ENCODE measurements at regions not wholly inside any gene's neighbourhood (a gene's known extent, or its start where the extent isn't known, plus 50 kb on each side); places are given as distances from the start of the nearest gene placed in this dataset.

DNA sequence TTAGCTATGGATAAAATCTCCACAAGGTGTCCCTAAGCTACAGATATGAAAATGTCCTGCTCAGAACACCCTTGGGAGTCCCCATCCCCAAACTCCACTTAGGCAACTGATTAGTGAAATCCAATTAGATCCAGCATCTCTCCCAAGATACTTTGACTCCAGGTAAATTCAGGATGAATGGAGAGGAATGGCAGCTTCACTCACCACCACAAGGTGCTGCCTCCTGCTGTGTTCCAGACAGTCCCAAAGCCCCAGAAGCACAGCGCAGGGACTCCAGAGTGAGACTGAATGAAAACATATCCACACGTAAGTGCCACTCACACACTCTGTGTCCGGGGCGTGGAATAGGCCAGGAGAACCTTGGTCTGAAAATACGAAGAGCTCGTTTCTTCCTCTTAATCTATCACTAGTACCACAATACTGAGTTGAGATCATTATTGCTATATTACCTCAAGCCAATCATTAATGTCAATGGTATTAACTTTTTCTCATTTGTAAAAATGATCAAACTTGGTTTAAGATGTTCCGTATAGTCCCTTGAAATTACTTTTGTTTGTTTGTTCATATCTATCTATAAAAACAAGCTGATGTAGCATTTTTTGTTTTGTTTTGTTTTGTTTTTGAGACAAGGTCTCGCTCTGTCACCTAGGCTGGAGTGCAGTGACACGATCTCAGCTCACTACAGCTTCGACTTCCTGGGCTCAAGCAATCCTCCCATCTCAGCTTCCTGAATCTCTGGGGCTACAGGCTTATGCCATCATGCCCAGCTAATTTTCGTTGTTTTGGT lies 70.0 kb upstream of the BICD1 start:
- no peaks in the 10 kb centered on the region for H3K4me1 ChIP-seq (ENCODE audit: insufficient read depth, low read length)
- no peak for ATAC-seq (ENCODE audit: insufficient read depth, low read depth)
- H2AFZ ChIP-seq (ENCODE audit: low read depth, low read length) = no peak overlapping the region
- DNase-seq = no peak
- TF ChIP-seq EZH2 (IDR thresholded peaks at IDR 0.05; ENCODE audit: borderline replicate concordance, low read depth, low read length, severe bottlenecking) = no peak
- TF ChIP-seq, protein P1, sequence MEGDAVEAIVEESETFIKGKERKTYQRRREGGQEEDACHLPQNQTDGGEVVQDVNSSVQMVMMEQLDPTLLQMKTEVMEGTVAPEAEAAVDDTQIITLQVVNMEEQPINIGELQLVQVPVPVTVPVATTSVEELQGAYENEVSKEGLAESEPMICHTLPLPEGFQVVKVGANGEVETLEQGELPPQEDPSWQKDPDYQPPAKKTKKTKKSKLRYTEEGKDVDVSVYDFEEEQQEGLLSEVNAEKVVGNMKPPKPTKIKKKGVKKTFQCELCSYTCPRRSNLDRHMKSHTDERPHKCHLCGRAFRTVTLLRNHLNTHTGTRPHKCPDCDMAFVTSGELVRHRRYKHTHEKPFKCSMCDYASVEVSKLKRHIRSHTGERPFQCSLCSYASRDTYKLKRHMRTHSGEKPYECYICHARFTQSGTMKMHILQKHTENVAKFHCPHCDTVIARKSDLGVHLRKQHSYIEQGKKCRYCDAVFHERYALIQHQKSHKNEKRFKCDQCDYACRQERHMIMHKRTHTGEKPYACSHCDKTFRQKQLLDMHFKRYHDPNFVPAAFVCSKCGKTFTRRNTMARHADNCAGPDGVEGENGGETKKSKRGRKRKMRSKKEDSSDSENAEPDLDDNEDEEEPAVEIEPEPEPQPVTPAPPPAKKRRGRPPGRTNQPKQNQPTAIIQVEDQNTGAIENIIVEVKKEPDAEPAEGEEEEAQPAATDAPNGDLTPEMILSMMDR (IDR thresholded peaks at IDR 0.05; ENCODE audit: borderline replicate concordance, extremely low read depth, low read length, poor library complexity, severe bottlenecking) = no peak
- no peak overlapping the region for H3K4me2 ChIP-seq (ENCODE audit: insufficient read depth, low read length)
- no peak overlapping the region for H3K27ac ChIP-seq (ENCODE audit: low read length)
- no peaks in the 10 kb centered on the region for H3K9me3 ChIP-seq (ENCODE audit: insufficient read depth, low read length, severe bottlenecking)
- no peaks in the 10 kb centered on the region for H4K20me1 ChIP-seq (ENCODE audit: insufficient read depth, low read length)
- no peaks in the 10 kb centered on the region for H3K79me2 ChIP-seq (ENCODE audit: insufficient read depth, low read length)
- H3K36me3 ChIP-seq (ENCODE audit: insufficient read depth, low read length) = no peaks in the 10 kb centered on the region
- no peak overlapping the region for H3K4me3 ChIP-seq (ENCODE audit: low read depth in 1 of 2, low read length in 2 of 2)
- H3K27me3 ChIP-seq (ENCODE audit: insufficient read depth, low read length, poor library complexity) = no peaks in the 10 kb centered on the region
- no peak overlapping the region for H3K9ac ChIP-seq (ENCODE audit: low read depth, low read length)

DNA sequence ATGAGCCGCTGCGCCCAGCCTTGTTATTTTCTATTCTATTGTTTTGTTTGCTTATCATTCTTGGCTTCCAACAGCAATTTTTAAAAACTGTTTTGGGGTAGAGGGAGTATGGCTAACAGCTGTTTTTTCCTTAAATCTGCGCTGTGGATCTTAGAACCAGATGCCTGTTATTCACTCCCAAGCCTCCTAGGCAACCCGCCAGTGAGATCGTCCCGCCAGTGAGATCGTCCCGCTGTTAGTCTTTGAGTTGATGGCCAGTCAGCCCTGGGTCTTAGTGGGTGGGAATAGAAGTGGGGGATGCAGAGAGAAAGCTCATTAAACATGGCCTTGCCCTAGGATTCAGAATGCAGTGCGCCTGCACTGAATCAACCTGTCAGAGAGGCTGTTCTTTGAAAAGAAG lies 67.3 kb upstream of the BICD1 start:
- TF ChIP-seq, protein P1 (IDR thresholded peaks at IDR 0.05; ENCODE audit: borderline replicate concordance, extremely low read depth, low read length, poor library complexity, severe bottlenecking) = no peak
- TF ChIP-seq EZH2 (IDR thresholded peaks at IDR 0.05; ENCODE audit: borderline replicate concordance, low read depth, low read length, severe bottlenecking) = no peak
- H3K27ac ChIP-seq (ENCODE audit: low read length) = no peak overlapping the region
- no peaks in the 10 kb centered on the region for H4K20me1 ChIP-seq (ENCODE audit: insufficient read depth, low read length)
- H3K27me3 ChIP-seq (ENCODE audit: insufficient read depth, low read length, poor library complexity) = no peaks in the 10 kb centered on the region
- H3K9me3 ChIP-seq (ENCODE audit: insufficient read depth, low read length, severe bottlenecking) = peaks cover 15% of the 10 kb centered on the region
- no peak overlapping the region for H3K9ac ChIP-seq (ENCODE audit: low read depth, low read length)
- DNase-seq (no peak), ATAC-seq (ENCODE audit: insufficient read depth, low read depth) (no peak)
- 0 out of 2 replicates have a peak overlapping the region, but pooled peaks have one; percentile 19 for H2AFZ ChIP-seq (ENCODE audit: low read depth, low read length)
- H3K79me2 ChIP-seq (ENCODE audit: insufficient read depth, low read length) = no peaks in the 10 kb centered on the region
- H3K4me2 ChIP-seq (ENCODE audit: insufficient read depth, low read length) = no peak overlapping the region
- no peaks in the 10 kb centered on the region for H3K4me1 ChIP-seq (ENCODE audit: insufficient read depth, low read length)
- H3K36me3 ChIP-seq (ENCODE audit: insufficient read depth, low read length) = no peaks in the 10 kb centered on the region
- H3K4me3 ChIP-seq (ENCODE audit: low read depth in 1 of 2, low read length in 2 of 2) = no peak overlapping the region

DNA sequence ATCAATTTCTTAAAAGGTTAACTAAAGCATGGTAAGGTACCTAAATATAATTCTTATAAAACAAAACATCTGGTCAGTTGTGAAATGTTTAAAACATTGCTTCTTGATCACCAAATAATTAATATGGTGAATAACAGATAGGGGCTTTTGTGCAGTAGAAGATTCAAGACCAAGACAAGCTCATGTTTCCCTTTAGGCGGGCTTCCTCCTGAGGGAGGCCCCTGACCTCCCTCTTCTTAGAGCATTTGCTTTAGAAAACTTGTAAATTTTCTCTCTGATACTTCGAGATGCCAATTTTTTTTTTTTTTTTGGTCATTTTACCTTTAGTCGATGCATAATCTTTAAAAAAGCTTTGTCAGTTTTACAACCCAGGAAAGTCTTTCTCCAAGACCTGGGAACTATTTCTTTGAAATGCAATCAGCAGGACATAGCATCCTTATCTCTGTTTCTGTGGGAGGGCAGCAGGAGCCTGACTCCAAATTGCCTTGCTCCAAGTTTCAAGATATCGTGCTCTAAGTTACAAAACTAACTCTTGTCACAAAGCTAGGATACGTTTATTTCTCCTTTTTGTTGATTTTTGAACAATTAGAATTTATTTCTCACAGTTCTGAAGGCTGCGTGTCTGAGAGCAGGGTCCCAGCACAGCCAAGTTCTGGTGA lies 66.6 kb upstream of the BICD1 start:
- Histone ChIP-seq H3K36me3 (ENCODE audit: insufficient read depth, low read length) (no peaks in the 10 kb centered on the region), H3K27ac (ENCODE audit: low read length) (no peak overlapping the region), H3K4me3 (ENCODE audit: low read depth in 1 of 2, low read length in 2 of 2) (no peak overlapping the region), H3K27me3 (ENCODE audit: insufficient read depth, low read length, poor library complexity) (no peaks in the 10 kb centered on the region), H3K9me3 (ENCODE audit: insufficient read depth, low read length, severe bottlenecking) (peaks cover 20% of the 10 kb centered on the region), H3K79me2 (ENCODE audit: insufficient read depth, low read length) (no peaks in the 10 kb centered on the region), H2AFZ (ENCODE audit: low read depth, low read length) (no peak overlapping the region), H3K9ac (ENCODE audit: low read depth, low read length) (no peak overlapping the region), H4K20me1 (ENCODE audit: insufficient read depth, low read length) (no peaks in the 10 kb centered on the region), H3K4me2 (ENCODE audit: insufficient read depth, low read length) (no peak overlapping the region), H3K4me1 (ENCODE audit: insufficient read depth, low read length) (no peaks in the 10 kb centered on the region)
- ATAC-seq (ENCODE audit: insufficient read depth, low read depth) (no peak), DNase-seq (no peak)
- no peak for TF ChIP-seq EZH2 (IDR thresholded peaks at IDR 0.05; ENCODE audit: borderline replicate concordance, low read depth, low read length, severe bottlenecking)
- TF ChIP-seq, protein P1 (IDR thresholded peaks at IDR 0.05; ENCODE audit: borderline replicate concordance, extremely low read depth, low read length, poor library complexity, severe bottlenecking) = no peak
